Testis (tissue), 2 donors: ENCODE measurements at regions not wholly inside any gene's neighbourhood (a gene's known extent, or its start where the extent isn't known, plus 50 kb on each side); places are given as distances from the start of the nearest gene placed in this dataset.

Source experiments
- POLR2A ChIP-seq: fragments of 450-650 bp; IDR thresholded peaks from one replicate; pipeline ENCODE4 v1.6.1; 2017; ENCODE audit warnings: antibody characterized with exemption, mild to moderate bottlenecking, moderate library complexity
- TF ChIP-seq, protein P1 (sequence below), 3 experiments: fragments of 450-650 bp in 2 of 3; fragments of 200-600 bp in 1 of 3; sonication (generic) in 1 of 3; IDR thresholded peaks; one replicate each; pipeline ENCODE4 v1.5.1; 2016 to 2019; ENCODE audit warnings: antibody characterized with exemption in 3 of 3, mild to moderate bottlenecking in 2 of 3, moderate library complexity in 1 of 3

DNA sequence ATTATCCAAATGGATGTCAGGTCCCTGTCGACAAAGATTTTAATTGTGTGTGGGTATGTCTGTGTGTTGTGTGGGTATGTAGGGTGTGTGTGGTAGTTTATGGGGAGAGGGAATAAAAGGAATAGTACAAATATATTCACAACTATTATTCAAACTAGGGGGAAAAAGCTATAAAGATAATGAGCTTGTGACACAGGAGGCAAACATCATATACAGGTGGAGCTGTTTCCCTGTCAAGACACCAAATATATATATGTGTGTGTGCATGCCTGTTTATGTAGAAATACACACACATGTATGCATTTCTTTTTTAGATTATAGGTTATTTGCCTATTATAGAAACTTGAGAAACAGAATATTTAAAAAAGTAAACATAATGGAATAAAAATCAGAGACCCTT lies 108.7 kb downstream of the CD47 start:
- TF ChIP-seq, protein P1, sequence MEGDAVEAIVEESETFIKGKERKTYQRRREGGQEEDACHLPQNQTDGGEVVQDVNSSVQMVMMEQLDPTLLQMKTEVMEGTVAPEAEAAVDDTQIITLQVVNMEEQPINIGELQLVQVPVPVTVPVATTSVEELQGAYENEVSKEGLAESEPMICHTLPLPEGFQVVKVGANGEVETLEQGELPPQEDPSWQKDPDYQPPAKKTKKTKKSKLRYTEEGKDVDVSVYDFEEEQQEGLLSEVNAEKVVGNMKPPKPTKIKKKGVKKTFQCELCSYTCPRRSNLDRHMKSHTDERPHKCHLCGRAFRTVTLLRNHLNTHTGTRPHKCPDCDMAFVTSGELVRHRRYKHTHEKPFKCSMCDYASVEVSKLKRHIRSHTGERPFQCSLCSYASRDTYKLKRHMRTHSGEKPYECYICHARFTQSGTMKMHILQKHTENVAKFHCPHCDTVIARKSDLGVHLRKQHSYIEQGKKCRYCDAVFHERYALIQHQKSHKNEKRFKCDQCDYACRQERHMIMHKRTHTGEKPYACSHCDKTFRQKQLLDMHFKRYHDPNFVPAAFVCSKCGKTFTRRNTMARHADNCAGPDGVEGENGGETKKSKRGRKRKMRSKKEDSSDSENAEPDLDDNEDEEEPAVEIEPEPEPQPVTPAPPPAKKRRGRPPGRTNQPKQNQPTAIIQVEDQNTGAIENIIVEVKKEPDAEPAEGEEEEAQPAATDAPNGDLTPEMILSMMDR (IDR thresholded peaks at IDR 0.05), result no peak
- no peak for TF ChIP-seq POLR2A
